ENCODE measurements at regions not wholly inside any gene's neighbourhood (a gene's known extent, or its start where the extent isn't known, plus 50 kb on each side); places are given as distances from the start of the nearest gene placed in this dataset.

DNA sequence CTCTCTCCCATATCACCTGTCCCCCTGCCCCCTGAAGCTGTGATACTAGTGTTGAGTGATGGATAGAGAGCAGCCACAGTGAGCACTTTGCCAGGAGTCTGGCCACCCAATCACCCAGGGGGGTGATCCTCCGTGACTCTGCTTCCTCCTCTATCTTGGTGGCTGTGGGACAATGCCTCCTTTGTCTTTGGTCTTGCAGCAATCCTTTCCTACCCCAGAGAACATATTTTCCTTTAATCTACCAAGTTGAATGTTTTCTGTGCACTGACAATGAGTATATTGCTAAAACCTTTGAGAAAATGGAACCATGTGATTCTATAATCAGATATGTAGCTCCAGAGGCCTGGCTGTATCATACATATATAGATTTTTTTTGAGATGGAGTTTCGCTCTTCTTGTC is 58.1 kb upstream of the HEPHL1 start:
- DNase-seq (ENCODE audit: low spot score), result no peak

DNA sequence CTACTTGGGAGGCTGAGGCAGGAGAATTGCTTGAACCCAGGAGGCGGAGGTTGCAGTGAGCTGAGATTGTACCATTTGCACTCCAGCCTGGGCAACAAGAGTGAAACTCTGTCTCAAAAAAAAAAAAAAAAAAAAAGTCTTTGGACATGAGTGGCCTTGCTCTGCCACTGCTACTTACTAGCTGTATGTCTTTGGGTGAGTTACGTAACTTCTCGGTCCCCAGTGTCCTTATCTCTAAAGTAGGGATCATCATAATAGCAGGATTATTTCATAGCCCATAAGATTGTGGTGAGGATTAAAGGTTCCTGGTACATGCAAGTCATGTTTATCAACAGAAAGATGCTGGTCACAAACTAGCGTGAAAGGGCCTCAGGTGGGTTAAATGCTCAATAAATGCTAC is 53.9 kb upstream of the HEPHL1 start:
- no peak for DNase-seq (ENCODE audit: low spot score)

DNA sequence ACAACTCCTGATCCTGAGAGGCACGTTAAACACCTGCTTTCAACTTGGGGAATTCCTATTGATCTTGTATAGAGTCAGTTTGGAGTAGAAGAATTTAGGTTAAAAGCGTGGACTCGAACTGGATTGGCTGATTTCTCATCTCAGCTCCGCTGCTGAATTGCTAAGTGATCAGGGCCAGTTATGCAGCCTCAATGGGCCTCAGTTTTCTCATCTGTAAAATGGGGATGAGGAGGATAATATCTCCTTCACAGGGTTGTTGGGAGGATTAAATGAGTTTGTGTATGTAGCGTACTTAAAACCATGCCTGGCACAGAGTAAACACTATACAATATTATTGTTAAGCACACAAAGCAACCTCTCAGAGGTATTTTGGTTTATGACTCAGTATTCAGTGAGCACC is 53.2 kb upstream of the HEPHL1 start:
- DNase-seq (ENCODE audit: low spot score), result no peak

DNA sequence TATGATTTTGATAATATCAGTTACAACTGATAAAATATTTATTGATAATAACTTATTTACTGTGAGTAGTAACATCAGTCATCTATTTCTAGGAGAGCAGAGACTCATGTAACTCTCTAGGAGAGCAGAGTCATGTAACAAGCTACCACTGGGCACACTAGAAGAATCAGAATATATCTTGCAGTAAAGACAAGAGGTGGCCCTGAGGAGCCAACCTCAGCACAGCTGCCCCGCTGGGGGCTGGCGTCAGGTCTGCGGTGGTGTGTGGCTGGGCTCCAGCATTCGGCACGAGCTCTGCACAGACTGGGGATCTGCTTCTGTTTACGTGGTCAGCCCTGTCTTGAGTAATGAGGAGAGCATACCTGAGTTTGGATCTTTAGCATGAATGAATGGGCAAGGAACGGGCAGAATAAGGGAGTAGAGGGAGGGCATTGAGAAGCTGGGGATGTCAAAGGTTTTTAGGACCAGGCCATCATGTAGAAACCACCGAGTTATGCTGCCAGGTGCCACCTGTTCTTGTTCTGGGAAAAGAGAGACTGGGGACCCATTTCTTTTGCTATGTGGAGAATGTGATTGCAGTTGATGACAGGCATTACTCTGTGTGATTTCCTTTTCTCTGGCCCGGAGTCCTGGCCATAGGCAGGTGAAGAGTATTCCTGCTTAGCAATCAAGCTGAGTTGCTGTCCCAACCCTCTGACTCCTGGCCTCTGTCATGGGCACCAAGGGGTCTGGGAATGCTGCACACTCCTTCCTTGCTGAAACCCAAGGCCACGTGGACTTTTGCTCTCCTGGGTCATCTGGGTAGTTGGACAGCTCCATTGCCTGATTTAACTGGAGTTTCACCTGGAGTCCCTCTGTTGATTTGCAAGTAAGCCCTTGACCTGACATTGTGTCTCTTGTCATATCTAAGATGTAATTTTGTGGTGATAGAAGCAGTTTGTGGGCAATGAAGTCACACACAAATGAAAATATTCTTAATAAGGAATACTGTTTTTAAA is 50.9 kb upstream of the HEPHL1 start:
- no peak for DNase-seq (ENCODE audit: low spot score)

Data from LoVo (cell line).